GM10248 (cell line): ENCODE measurements at regions not wholly inside any gene's neighbourhood (a gene's known extent, or its start where the extent isn't known, plus 50 kb on each side); places are given as distances from the start of the nearest gene placed in this dataset.
"Not testable (repeated sequence)": the region's sequence is repeated elsewhere in the genome, so short reads cannot be mapped to it uniquely, and the experiment has no call there.

Experiments used
- CTCF ChIA-PET: fragments of 300-600 bp; sonication (Branson Sonifier 250); formaldehyde crosslinking; extraction: SDS; loops from one replicate; lab custom pipeline; 2021; ENCODE audit warnings: antibody characterized with exemption; lab: Yijun Ruan, JAX
- POLR2A ChIA-PET: fragments of 350-650 bp; sonication (Branson Sonifier 250); formaldehyde crosslinking; extraction: SDS; loops from one replicate; lab custom pipeline; 2020; ENCODE audit warnings: antibody characterized with exemption; lab: Yijun Ruan, JAX
- DNase-seq: peaks from one replicate; pipeline ENCODE4 v3.0.0; 2012; ENCODE audit errors: extremely low spot score
- CTCF ChIP-seq: IDR thresholded peaks from 2 replicates; pipeline ENCODE4 v1.5.1; 2012; ENCODE audit warnings: mild to moderate bottlenecking, low read depth; ENCODE audit errors: extremely low read depth, missing control alignments, control extremely low read depth

- POLR2A ChIA-PET, result no interaction called here
- no peak for TF ChIP-seq CTCF
- CTCF ChIA-PET, result no interaction called here
- DNase-seq, result no peak
These were observed 210.7 kb downstream of the EFCAB11 start for GRCh38 chr14:89743828-89744227.

- no peak for DNase-seq
- CTCF ChIA-PET, result interaction anchor here (1.4 to 2.3 kb wide), 3 partner anchors 12 to 33 kb away, joined by 3 to 9 read pairs (median 4); no protein-coding TSS in a partner anchor
- TF ChIP-seq CTCF, result no peak
- POLR2A ChIA-PET, result no interaction called here
These were observed 214.3 kb downstream of the EFCAB11 start for GRCh38 chr14:89740241-89740640.

GRCh38 chr14:89736881-89737280, 217.6 kb downstream of the EFCAB11 start:
- no peak for DNase-seq
- CTCF ChIA-PET, result no interaction called here
- POLR2A ChIA-PET, result no interaction called here
- no peak for TF ChIP-seq CTCF

- no peak for TF ChIP-seq CTCF
- no peak for DNase-seq
- ChIA-PET CTCF (no interaction called here), POLR2A (no interaction called here)
These were observed 223.1 kb downstream of the EFCAB11 start for GRCh38 chr14:89731396-89731933.

GRCh38 chr14:89730687-89731086, 223.8 kb downstream of the EFCAB11 start:
- ChIA-PET POLR2A (no interaction called here), CTCF (no interaction called here)
- no peak for DNase-seq
- TF ChIP-seq CTCF, result no peak

- no peak for TF ChIP-seq CTCF
- POLR2A ChIA-PET, result no interaction called here
These were observed 225.6 kb downstream of the EFCAB11 start for GRCh38 chr14:89728964-89729363.

GRCh38 chr14:89726226-89726625, 228.3 kb downstream of the EFCAB11 start:
- CTCF ChIA-PET, POLR2A ChIA-PET, DNase-seq: not testable (repeated sequence)

More at GRCh38 chr14:89728964-89729363, 225.6 kb downstream of the EFCAB11 start:
- CTCF ChIA-PET, result interaction anchor here (0.8 to 2.1 kb wide), 4 partner anchors 11 to 19 kb away, joined by 3 to 9 read pairs (median 6); no protein-coding TSS in a partner anchor
- DNase-seq, result no peak
